A549 (cell line): ENCODE measurements at regions not wholly inside any gene's neighbourhood (a gene's known extent, or its start where the extent isn't known, plus 50 kb on each side); places are given as distances from the start of the nearest gene placed in this dataset.

Experiments
- ATAC-seq, 2 experiments: fragments of 200-7000 bp in 1 of 2; fragments of >200 bp in 1 of 2; cut with Nextera tagmentation in 1 of 2; cut with Tn5 transposase in 1 of 2; 3 replicates each; pipeline versions ENCODE4 v1.8.0 to v1.9.1; 2018 to 2020; ENCODE audit warnings: mild to moderate bottlenecking in 1 of 2, moderate library complexity in 1 of 2
- CTCF ChIA-PET: fragments of 300-600 bp; sonication (Branson Sonifier 250); formaldehyde crosslinking; extraction: SDS; loops from one replicate; lab custom pipeline; 2021; ENCODE audit warnings: antibody characterized with exemption, inconsistent platforms; lab: Yijun Ruan, JAX
- POLR2A ChIA-PET: fragments of 350-600 bp; formaldehyde crosslinking; extraction: SDS; loops from one replicate; lab custom pipeline; 2021; ENCODE audit warnings: antibody characterized with exemption, inconsistent platforms; lab: Yijun Ruan, JAX
- DNase-seq, 2 experiments: peaks; one replicate each; pipeline versions ENCODE4 v3.0.0 to v3.0.0-alpha.2; 2011 to 2016; ENCODE audit warnings: low read depth in 1 of 2, low spot score in 1 of 2
- FAIRE-seq: peaks from 2 replicates; lab custom pipeline; 2011; peaks lifted over from hg19 to GRCh38; lab: Jason Lieb, UNC
- H3K27ac ChIP-seq, 2 experiments: fragments of >200 bp; sonication (Bioruptor Twin); formaldehyde crosslinking; 3 replicates each; pipeline ENCODE4 v1.5.1; 2016 to 2017
- H3K4me1 ChIP-seq: fragments of >200 bp; sonication (Bioruptor Twin); formaldehyde crosslinking; 3 replicates; pipeline ENCODE4 v1.6.1; 2016
- H3K4me2 ChIP-seq: fragments of >200 bp; sonication (Bioruptor Twin); formaldehyde crosslinking; 3 replicates; pipeline ENCODE4 v1.6.1; 2016
- H3K4me3 ChIP-seq: fragments of >200 bp; sonication (Bioruptor Twin); formaldehyde crosslinking; 3 replicates; pipeline ENCODE4 v1.5.1; 2016
- H3K9me3 ChIP-seq: fragments of >200 bp; sonication (Bioruptor Twin); formaldehyde crosslinking; 3 replicates; pipeline ENCODE4 v1.6.1; 2016
- BHLHE40 ChIP-seq: IDR thresholded peaks from 2 replicates; pipeline ENCODE4 v1.6.1; 2012; ENCODE audit warnings: low read depth, low read length, inconsistent platforms
- CEBPB ChIP-seq, 2 experiments: fragments of >200 bp in 1 of 2; sonication (Bioruptor Twin) in 1 of 2; formaldehyde crosslinking in 1 of 2; IDR thresholded peaks; 2 replicates each; pipeline ENCODE4 v1.6.1; 2012 to 2016
- CHD4 ChIP-seq: fragments of 200-600 bp; sonication (generic); IDR thresholded peaks from 2 replicates; pipeline ENCODE4 v1.6.1; 2016; ENCODE audit warnings: antibody characterized with exemption, mild to moderate bottlenecking, borderline replicate concordance
- CTCF ChIP-seq: fragments of >200 bp; sonication (Bioruptor Twin); formaldehyde crosslinking; IDR thresholded peaks from 3 replicates; pipeline ENCODE4 v1.5.1; 2016
- EP300 ChIP-seq, 2 experiments: fragments of >200 bp; sonication (Bioruptor Twin); formaldehyde crosslinking; IDR thresholded peaks; 2 replicates in 1 of 2; 3 replicates in 1 of 2; pipeline ENCODE4 v1.6.1; 2016 to 2017
- ESRRA ChIP-seq: fragments of 150-350 bp; IDR thresholded peaks from 2 replicates; pipeline ENCODE4 v1.6.1; 2014; ENCODE audit warnings: mild to moderate bottlenecking, low read length, borderline replicate concordance
- FOXS1 ChIP-seq: fragments of 250-450 bp; sonication (Bioruptor Pico); IDR thresholded peaks from 2 replicates; pipeline ENCODE4 v1.5.0; 2020; ENCODE audit warnings: mild to moderate bottlenecking, moderate library complexity
- HDAC2 ChIP-seq: fragments of 200-600 bp; sonication (generic); IDR thresholded peaks from 2 replicates; pipeline ENCODE4 v1.6.1; 2016
- HEYL ChIP-seq: fragments of 250-450 bp; sonication (Bioruptor Pico); IDR thresholded peaks from 2 replicates; pipeline ENCODE4 v1.8.0; 2021; ENCODE audit warnings: mild to moderate bottlenecking, moderate library complexity
- HMGXB4 ChIP-seq: fragments of 250-450 bp; sonication (Bioruptor Pico); IDR thresholded peaks from 2 replicates; pipeline ENCODE4 v1.5.0; 2021; ENCODE audit warnings: mild to moderate bottlenecking, moderate library complexity, borderline replicate concordance
- JUN ChIP-seq, 2 experiments: fragments of >200 bp; sonication (Bioruptor Twin); formaldehyde crosslinking; IDR thresholded peaks; 2 replicates in 1 of 2; 3 replicates in 1 of 2; pipeline ENCODE4 v1.6.1; 2016 to 2017
- MAFK ChIP-seq: fragments of 450-650 bp; IDR thresholded peaks from 2 replicates; pipeline ENCODE4 v1.6.1; 2014; ENCODE audit not compliant: partially characterized antibody
- MAX ChIP-seq: IDR thresholded peaks from 2 replicates; pipeline ENCODE4 v1.6.1; 2012
- NFE2L2 ChIP-seq: fragments of 150-350 bp; conservative IDR thresholded peaks from 2 replicates; pipeline ENCODE4 v1.6.1; 2014; ENCODE audit warnings: low read length
- RARB ChIP-seq: fragments of 250-450 bp; sonication (Bioruptor Pico); IDR thresholded peaks from 2 replicates; pipeline ENCODE4 v1.8.0; 2021; ENCODE audit warnings: mild to moderate bottlenecking, moderate library complexity
- RCOR1 ChIP-seq: fragments of 150-350 bp; IDR thresholded peaks from 2 replicates; pipeline ENCODE4 v1.6.1; 2014; ENCODE audit warnings: antibody characterized with exemption, low read length, low read depth
- RNF2 ChIP-seq: fragments of 200-600 bp; sonication (generic); IDR thresholded peaks from 2 replicates; pipeline ENCODE4 v1.6.1; 2016; ENCODE audit warnings: low read depth, mild to moderate bottlenecking, antibody characterized with exemption, moderate library complexity, borderline replicate concordance
- SMC3 ChIP-seq: fragments of >200 bp; sonication (Bioruptor Twin); formaldehyde crosslinking; IDR thresholded peaks from 3 replicates; pipeline ENCODE4 v1.6.1; 2018; ENCODE audit warnings: inconsistent platforms
- WGBS: methylation state at CpG from one replicate; pipeline ENCODE4 v1.1.6; 2017; ENCODE audit errors: missing lambda C conversion rate; 5-methylcytosine and 5-hydroxymethylcytosine counted together
- TF ChIP-seq, protein P1 (sequence below): fragments of >200 bp; sonication (Bioruptor Twin); formaldehyde crosslinking; IDR thresholded peaks from 2 replicates; pipeline ENCODE4 v1.6.1; 2016
- TF ChIP-seq, protein P2 (sequence below): fragments of 150-350 bp; IDR thresholded peaks from 2 replicates; pipeline ENCODE4 v1.6.1; 2014; ENCODE audit warnings: low read depth, mild to moderate bottlenecking, low read length
- TF ChIP-seq, protein P3 (sequence below): fragments of 200-600 bp; sonication (generic); IDR thresholded peaks from 2 replicates; pipeline ENCODE4 v1.6.1; 2016; ENCODE audit warnings: antibody characterized with exemption, mild to moderate bottlenecking, moderate library complexity

DNA sequence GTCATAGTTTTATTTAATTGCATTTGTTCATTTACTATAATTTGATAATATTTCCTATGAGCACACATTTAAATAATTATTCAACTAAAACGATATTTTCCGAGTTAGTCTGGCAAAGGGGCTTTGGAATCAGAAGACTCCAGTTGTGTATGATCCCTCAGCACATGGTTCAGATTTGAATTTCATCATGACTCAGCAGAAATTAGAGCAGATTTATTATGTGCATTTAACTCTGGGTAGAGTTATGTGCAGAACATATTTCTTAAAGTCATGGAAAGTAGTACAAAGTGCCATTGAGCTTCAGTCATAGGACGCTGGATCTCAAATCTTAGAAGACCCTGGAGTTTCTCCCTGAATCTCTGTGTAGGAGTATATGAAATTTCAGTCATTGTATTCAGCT is 106.7 kb downstream of the ADCYAP1 start:
- no peaks in the 10 kb centered on the region for H3K9me3 ChIP-seq
- no peak for DNase-seq
- ChIA-PET POLR2A (no interaction called here), CTCF (no interaction called here)
- TF ChIP-seq HMGXB4 = no peak
- TF ChIP-seq NFE2L2 = peak; percentile 88
- peak; percentile 94 for TF ChIP-seq MAFK
- no peak for TF ChIP-seq CTCF
- TF ChIP-seq, protein P1, sequence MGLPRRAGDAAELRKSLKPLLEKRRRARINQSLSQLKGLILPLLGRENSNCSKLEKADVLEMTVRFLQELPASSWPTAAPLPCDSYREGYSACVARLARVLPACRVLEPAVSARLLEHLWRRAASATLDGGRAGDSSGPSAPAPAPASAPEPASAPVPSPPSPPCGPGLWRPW = no peak
- no peak for TF ChIP-seq SMC3
- H3K4me3 ChIP-seq = no peak overlapping the region
- no peak for FAIRE-seq
- WGBS = 72% methylated on average over 3 of the region's 3 CpGs
- ATAC-seq = no peak
- peak overlapping the region in 1 of 2 experiments; percentile 33; a peak in 1 of 6 replicates for H3K27ac ChIP-seq
- H3K4me1 ChIP-seq = no peaks in the 10 kb centered on the region
- no peak overlapping the region for H3K4me2 ChIP-seq

- WGBS = no CpG with 5 or more reads among the region's 1 CpG
- no peak for TF ChIP-seq JUN (IDR thresholded peaks at IDR 0.05)
- no peak for TF ChIP-seq HEYL (CRISPR knock-in tag)
- no peak for TF ChIP-seq MAFK
- TF ChIP-seq FOXS1 (CRISPR knock-in tag) = no peak
- TF ChIP-seq RNF2 = no peak
- H3K4me1 ChIP-seq = no peaks in the 10 kb centered on the region
- no peak for FAIRE-seq
- H3K9me3 ChIP-seq = no peaks in the 10 kb centered on the region
- ChIA-PET POLR2A (no interaction called here), CTCF (interaction anchor here (1.0 kb wide), 1 partner anchor 569 kb away, joined by 3 read pairs; no protein-coding TSS in a partner anchor)
- H3K4me3 ChIP-seq = no peak overlapping the region
- no peak for DNase-seq
- no peak overlapping the region for H3K4me2 ChIP-seq
- H3K27ac ChIP-seq = no peak overlapping the region
- ATAC-seq = no peak
Observed at GRCh38 chr18:1012775-1013174, 108.1 kb downstream of the ADCYAP1 start.

DNA sequence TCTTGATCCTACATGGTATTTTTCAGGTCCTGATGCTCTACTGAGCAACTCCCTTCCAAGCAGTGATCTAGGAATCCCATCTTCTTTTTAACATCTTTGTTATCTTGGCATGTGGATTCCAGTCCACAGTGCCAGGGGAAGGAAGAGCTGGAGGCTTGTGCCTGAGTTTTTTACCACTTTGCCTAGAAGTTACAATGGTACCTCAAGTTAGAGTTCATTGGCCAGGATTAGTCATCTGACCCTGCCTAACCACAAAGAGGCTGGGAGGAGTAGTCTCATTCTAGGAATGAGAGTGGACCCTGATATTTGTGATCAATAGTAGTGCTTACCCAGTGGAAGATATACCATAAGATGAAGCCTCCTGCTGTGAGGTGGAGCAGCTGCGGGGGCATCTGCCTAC is 109.3 kb downstream of the ADCYAP1 start:
- CTCF ChIA-PET = interaction anchor here (1.1 kb wide), 1 partner anchor 24 kb away, joined by 3 read pairs; no protein-coding TSS in a partner anchor
- Histone ChIP-seq H3K27ac (no peak overlapping the region), H3K4me1 (no peaks in the 10 kb centered on the region), H3K4me2 (no peak overlapping the region), H3K9me3 (no peaks in the 10 kb centered on the region), H3K4me3 (no peak overlapping the region)
- 71% methylated on average over 1 of the region's 1 CpG for WGBS
- ATAC-seq (no peak), DNase-seq (no peak), FAIRE-seq (no peak)
- no peak for TF ChIP-seq CHD4
- TF ChIP-seq SMC3 = no peak
- TF ChIP-seq CEBPB (IDR thresholded peaks at IDR 0.05) = no peak
- no peak for TF ChIP-seq EP300 (IDR thresholded peaks at IDR 0.05)
- TF ChIP-seq, protein P2, sequence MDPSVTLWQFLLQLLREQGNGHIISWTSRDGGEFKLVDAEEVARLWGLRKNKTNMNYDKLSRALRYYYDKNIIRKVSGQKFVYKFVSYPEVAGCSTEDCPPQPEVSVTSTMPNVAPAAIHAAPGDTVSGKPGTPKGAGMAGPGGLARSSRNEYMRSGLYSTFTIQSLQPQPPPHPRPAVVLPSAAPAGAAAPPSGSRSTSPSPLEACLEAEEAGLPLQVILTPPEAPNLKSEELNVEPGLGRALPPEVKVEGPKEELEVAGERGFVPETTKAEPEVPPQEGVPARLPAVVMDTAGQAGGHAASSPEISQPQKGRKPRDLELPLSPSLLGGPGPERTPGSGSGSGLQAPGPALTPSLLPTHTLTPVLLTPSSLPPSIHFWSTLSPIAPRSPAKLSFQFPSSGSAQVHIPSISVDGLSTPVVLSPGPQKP = no peak
- TF ChIP-seq ESRRA = no peak
- no peak for TF ChIP-seq BHLHE40
- no peak for TF ChIP-seq HDAC2
- TF ChIP-seq RCOR1 = no peak
- TF ChIP-seq RARB (CRISPR knock-in tag) = no peak
- no peak for TF ChIP-seq MAX
- TF ChIP-seq FOXS1 (CRISPR knock-in tag) = no peak
- TF ChIP-seq, protein P3, sequence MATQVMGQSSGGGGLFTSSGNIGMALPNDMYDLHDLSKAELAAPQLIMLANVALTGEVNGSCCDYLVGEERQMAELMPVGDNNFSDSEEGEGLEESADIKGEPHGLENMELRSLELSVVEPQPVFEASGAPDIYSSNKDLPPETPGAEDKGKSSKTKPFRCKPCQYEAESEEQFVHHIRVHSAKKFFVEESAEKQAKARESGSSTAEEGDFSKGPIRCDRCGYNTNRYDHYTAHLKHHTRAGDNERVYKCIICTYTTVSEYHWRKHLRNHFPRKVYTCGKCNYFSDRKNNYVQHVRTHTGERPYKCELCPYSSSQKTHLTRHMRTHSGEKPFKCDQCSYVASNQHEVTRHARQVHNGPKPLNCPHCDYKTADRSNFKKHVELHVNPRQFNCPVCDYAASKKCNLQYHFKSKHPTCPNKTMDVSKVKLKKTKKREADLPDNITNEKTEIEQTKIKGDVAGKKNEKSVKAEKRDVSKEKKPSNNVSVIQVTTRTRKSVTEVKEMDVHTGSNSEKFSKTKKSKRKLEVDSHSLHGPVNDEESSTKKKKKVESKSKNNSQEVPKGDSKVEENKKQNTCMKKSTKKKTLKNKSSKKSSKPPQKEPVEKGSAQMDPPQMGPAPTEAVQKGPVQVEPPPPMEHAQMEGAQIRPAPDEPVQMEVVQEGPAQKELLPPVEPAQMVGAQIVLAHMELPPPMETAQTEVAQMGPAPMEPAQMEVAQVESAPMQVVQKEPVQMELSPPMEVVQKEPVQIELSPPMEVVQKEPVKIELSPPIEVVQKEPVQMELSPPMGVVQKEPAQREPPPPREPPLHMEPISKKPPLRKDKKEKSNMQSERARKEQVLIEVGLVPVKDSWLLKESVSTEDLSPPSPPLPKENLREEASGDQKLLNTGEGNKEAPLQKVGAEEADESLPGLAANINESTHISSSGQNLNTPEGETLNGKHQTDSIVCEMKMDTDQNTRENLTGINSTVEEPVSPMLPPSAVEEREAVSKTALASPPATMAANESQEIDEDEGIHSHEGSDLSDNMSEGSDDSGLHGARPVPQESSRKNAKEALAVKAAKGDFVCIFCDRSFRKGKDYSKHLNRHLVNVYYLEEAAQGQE = no peak
- TF ChIP-seq RNF2 = no peak
- POLR2A ChIA-PET = no interaction called here
